GM21576 (cell line): ENCODE measurements at regions not wholly inside any gene's neighbourhood (a gene's known extent, or its start where the extent isn't known, plus 50 kb on each side); places are given as distances from the start of the nearest gene placed in this dataset.

Experiments used
- ATAC-seq: cut with Tn5 transposase; IDR thresholded peaks from one replicate; pipeline ENCODE4 v1.9.1; 2021; ENCODE audit warnings: mild to moderate bottlenecking, moderate library complexity; ENCODE audit not compliant: unreplicated experiment

GRCh38 chr2:21667638-21668037, 543.9 kb downstream of the TDRD15 start:
- no peak for ATAC-seq

- no peak for ATAC-seq
Observed at GRCh38 chr2:21668078-21668710, 544.4 kb downstream of the TDRD15 start.

- no peak for ATAC-seq
Observed at GRCh38 chr2:21676041-21676440, 552.3 kb downstream of the TDRD15 start.

- no peak for ATAC-seq
Observed at GRCh38 chr2:21676676-21677075, 552.9 kb downstream of the TDRD15 start.

GRCh38 chr2:21683838-21684237, 560.1 kb downstream of the TDRD15 start:
- no peak for ATAC-seq

- ATAC-seq, result no peak
Observed at GRCh38 chr2:21687589-21687988, 563.8 kb downstream of the TDRD15 start.

GRCh38 chr2:21690005-21690404, 566.2 kb downstream of the TDRD15 start:
- no peak for ATAC-seq

GRCh38 chr2:21693081-21693480, 569.3 kb downstream of the TDRD15 start:
- no peak for ATAC-seq

- no peak for ATAC-seq
Observed at GRCh38 chr2:21694079-21694878, 570.5 kb downstream of the TDRD15 start.

- ATAC-seq, result no peak
Observed at GRCh38 chr2:21696900-21697299, 573.1 kb downstream of the TDRD15 start.

GRCh38 chr2:21700644-21701043, 576.9 kb downstream of the TDRD15 start:
- no peak for ATAC-seq

GRCh38 chr2:21710031-21710430, 586.3 kb downstream of the TDRD15 start:
- ATAC-seq, result no peak

- ATAC-seq, result no peak
Observed at GRCh38 chr2:21710496-21710895, 586.7 kb downstream of the TDRD15 start.

- ATAC-seq, result no peak
Observed at GRCh38 chr2:21715887-21716286, 592.1 kb downstream of the TDRD15 start.

GRCh38 chr2:21727101-21727500, 603.3 kb downstream of the TDRD15 start:
- ATAC-seq, result no peak

- no peak for ATAC-seq
Observed at GRCh38 chr2:21728133-21728532, 604.4 kb downstream of the TDRD15 start.

GRCh38 chr2:21730141-21730540, 606.4 kb downstream of the TDRD15 start:
- no peak for ATAC-seq

GRCh38 chr2:21740484-21740883, 616.7 kb downstream of the TDRD15 start:
- ATAC-seq, result no peak

- no peak for ATAC-seq
Observed at GRCh38 chr2:21746499-21746898, 622.7 kb downstream of the TDRD15 start.

GRCh38 chr2:21748501-21748900, 624.7 kb downstream of the TDRD15 start:
- no peak for ATAC-seq

- ATAC-seq, result no peak
Observed at GRCh38 chr2:21754164-21754788, 630.5 kb downstream of the TDRD15 start.

GRCh38 chr2:21757805-21758430, 634.1 kb downstream of the TDRD15 start:
- no peak for ATAC-seq
